Activated gamma-delta T cell (primary cell): ENCODE measurements at regions not wholly inside any gene's neighbourhood (a gene's known extent, or its start where the extent isn't known, plus 50 kb on each side); places are given as distances from the start of the nearest gene placed in this dataset.
"Not testable (repeated sequence)": the region's sequence is repeated elsewhere in the genome, so short reads cannot be mapped to it uniquely, and the experiment has no call there.

Source experiments
- DNase-seq: peaks from one replicate; lab custom pipeline; 2025; lab: John Stamatoyannopoulos, UW

DNA sequence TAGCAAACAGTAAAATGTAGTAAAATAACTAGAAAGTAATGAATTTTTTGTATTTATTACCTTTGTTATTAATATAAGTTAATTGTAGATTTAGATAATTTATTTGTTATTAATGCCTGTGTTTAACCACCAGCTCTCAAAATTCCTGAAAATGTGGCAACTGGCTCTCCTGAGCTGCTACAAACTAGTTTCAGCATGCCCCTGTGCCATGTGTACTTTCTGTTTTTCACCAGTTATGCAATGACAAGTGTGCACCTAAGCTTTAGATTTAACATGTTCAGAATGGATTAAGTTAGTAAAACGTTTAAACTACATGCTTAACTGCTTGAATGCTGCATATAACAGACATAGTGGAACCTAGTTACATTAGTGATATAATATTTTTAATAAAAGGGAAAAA, 88.1 kb downstream of the POSTN start:
- no peak for DNase-seq

DNA sequence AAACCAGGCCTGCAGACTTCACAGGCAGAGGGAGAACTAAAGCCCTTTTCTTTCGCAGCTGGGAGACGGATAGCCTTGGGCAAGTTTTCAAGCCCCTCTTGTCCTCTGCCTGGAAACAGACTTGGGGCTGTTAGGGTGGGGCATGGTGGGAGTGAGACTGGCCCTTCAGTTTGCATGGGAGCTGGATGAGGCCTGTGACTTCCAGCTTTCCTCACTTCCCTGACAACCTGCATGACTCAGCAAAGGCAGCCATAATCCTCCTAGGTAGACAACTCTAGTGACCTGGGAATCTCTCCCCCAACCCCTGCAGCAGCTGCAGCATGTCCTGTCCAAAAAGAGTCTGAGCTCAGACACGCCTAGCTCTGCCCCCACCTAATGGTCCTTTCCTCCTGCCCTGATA, 93.0 kb downstream of the POSTN start:
- DNase-seq, result no peak

DNA sequence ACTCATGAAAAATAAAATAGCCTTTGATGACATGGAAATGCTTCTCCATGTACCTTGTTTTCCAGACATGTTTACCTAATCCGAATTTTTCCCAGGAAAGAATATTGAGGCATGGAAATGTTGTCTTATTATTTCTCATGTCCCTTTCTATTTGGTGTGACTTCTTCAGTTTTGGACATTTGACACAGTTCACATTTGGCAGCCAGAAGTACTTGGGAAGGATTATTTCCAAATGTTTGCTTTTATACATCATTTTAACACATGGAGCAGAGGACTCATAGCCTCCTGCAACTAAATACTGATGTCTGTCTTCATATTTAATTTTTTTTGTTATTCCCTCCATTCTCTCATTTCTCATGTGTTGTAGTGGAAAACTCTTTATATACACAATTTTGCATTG, 94.3 kb downstream of the POSTN start:
- no peak for DNase-seq

DNA sequence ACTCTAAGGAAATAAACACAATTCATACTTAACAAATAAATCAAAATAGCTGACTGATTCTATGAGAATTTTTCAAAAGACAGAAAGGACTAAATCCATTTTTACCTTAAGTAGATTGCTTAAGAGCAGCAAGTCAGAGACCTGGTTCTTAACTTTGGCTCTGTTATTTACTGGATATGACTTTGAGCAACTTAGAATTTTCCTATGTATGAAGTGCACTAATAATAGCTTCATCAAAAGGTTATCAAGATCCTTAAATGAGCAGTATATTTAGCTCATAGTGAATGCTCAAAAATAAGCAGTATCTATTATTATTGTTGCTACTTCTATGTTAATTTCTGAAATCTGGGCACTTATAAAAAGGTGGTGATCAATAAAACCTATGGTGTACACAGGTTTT, 95.3 kb downstream of the POSTN start:
- DNase-seq, result no peak

DNA sequence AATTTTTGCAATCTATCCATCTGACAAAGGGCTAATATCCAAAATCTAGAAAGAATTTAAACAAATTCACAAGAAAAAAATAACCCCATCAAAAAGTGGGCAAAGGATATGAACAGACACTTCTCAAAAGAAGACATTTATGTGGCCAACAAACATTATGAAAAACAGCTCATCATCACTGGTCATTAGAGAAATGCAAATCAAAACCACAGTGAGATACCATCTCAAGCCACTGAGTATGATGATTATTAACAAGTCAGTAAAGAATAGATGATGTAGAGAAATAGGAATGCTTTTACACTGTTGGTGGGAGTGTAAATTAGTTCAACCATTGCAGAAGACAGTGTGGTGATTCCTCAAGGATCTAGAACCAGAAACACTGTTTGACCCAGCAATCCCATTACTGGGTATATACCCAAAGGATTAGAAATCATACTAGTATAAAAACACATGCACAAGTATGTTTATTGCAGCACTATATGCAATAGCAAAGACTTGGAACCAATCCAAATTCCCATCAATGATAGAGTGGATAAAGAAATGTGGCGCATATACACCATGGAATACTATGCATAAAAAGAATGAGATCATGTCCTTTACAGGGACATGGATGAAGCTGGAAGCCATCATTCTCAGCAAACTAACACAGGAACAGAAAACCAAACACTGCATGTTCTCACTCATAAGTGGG, 96.1 kb downstream of the POSTN start:
- DNase-seq, result not testable (repeated sequence)

DNA sequence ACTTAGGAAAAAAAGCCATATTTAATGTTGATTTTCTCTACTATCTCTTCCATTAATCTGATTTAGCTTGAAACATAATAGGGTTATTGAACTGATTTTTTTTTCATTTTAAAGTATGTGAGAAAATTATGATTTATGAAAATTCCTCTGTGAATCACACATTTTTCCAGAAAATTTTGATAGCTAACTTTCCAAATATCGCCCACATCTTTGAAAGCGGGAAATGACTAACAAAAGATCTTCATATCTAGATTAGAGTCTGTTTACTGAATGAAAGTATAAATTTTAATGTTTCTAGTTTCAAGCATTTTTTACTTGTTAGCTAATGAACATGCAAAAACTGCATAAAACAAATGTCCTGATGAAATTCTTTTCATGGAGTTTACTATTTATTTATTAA, 97.4 kb downstream of the POSTN start:
- DNase-seq, result no peak

DNA sequence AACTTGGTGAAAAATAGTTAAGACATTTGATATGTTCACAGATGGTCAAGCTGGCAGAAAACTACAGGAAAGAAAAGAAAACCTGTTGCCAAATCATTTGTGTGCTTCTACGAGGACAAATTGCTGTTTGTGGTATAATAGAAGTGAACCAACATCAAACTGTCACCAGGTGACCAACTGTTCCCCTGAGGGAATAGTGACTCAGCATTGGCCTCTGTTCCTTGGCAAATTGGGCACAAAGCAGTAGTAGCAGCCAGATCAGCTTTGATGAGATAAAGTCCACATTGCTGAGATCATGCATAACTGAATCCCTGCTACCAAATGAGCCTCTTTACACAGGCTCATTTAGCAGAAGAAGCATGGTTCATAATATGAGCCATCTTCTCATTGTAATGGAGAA, 103.5 kb downstream of the POSTN start:
- DNase-seq, result no peak

DNA sequence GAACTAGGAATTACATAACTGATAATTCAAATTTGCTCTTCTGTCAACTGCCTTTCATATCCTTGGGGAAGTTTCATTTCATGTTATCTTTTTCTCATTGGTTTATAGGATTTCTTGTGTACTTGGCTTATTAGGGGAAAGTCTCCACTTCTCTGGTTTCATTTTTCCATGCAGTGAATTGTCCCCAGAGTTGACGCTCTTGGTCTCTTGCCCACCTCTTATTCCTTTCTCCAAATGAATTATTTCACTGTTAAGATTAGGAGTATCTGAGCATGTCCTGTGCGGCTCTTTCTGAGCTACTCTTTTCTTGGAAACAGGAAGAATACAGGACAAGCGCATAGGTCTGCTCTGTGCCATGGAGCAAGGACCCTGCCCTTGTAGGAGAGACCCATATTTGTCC, 104.8 kb downstream of the POSTN start:
- no peak for DNase-seq

DNA sequence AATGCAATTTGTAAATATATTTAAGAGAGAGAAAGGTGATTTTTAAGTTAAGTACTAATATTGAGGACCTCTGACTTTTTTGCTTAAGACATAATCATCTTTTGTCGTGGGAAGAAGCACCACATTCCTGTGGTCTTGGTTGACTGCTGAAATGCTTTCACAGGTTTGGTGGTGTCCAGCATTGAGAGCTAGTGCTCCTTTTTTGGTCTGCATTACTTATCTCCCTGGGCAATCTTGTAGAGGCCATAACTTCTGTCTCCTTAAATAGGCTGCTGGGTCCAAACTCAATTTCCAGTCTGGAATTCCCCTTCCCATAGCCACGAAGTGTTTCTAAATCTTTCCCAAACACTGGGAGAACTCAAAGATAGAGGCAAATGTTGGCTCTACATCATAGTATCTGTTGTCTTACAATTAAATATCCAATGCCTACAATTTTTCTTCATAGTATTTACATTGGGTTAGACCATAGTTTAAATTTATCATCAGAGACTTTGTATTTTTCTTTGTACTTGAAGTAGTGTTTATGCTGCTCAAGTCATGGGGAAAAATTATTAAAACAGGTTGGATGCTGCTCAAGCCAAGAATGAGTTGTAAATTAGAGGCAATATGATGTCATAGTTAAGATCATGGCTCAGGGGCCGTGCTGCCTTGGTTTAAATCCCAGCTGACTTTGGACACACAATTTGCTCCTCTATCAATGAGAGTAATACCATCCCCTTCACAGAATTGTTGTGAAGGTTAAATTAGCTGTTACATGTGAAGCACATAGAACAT, 105.6 kb downstream of the POSTN start:
- no peak for DNase-seq

DNA sequence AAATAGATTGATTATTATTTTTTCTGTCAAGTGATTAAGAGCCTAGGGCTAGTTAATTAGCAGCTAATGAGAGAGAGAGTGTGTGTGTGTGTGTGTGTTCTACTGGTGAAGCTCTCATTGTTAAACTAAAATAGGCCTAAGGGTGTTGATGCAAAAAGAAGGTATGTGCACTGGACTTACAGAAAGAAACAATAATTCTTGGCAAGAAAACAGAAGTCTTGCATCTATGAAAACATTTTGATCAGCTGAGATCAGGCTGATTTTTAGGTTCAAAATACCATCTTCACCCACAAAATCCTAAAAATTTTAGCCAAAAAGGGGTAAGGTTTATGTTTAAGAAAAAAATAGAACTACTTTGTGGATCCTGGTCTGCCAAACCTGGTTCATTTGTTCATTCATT, 106.5 kb downstream of the POSTN start:
- DNase-seq, result no peak

DNA sequence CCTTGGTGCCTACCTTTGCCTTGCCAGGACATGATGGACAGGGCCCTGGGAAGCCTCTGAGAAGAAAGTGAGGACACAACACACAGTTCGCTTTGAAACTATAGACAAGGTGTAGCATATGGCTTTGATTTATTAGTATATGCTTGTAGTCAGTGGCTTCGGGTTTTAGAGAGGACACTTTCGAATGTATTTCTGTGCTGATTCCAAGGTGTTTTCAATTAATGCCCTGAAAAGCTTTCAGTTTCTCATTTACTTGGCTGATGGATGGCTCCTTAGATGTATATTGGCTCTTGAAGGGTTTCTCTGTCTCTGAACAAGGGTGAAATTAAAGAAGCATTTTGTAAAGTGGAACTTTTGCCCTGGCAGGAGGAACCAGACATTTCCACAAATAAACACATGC, 106.9 kb downstream of the POSTN start:
- DNase-seq, result no peak

DNA sequence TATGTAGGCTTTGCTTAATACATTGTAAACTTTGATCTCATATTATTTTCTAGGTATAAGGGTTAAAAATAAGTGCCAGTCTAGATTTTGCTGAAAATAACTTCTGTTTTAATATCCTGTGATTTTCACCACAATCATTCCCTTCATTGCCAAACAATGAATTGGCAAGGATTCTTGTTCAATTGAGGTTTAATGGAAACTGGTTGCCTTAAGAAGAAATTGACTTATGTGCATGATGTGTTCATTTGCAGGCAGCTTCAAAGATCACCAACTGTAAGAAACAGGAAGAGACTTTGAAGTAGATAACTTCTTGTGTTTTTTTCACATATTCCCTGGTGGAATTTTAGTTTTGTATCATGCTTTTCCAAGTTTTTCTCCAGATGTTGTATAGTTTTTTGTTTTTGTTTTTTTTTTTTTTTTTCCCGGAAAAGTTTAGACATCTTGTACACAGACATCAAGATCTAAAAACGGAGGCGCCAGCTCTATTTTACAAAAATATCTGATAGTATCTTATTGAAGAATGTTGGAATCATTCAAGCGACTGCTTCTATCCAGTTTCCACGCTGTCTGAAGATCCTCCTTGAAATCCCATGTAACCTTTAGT, 108.3 kb downstream of the POSTN start:
- DNase-seq, result no peak

DNA sequence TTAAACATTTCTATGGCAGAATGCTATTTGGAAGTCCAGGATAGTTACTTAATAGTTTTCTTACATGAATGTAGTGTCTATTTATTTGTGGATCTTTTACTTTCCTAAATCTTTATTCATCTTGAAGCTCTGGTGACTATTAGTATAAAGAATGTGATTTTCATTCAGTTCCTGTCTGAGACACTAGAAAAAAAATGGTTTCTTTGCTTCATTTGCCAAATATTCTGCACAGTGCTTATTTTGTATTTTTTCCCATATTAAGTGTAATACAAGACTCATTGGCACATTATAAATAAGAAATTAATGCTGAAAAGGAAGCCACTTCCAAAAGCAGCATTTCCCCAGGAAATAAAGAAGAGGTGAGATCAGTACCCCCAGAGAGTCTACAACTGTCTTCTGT, 109.8 kb downstream of the POSTN start:
- no peak for DNase-seq

DNA sequence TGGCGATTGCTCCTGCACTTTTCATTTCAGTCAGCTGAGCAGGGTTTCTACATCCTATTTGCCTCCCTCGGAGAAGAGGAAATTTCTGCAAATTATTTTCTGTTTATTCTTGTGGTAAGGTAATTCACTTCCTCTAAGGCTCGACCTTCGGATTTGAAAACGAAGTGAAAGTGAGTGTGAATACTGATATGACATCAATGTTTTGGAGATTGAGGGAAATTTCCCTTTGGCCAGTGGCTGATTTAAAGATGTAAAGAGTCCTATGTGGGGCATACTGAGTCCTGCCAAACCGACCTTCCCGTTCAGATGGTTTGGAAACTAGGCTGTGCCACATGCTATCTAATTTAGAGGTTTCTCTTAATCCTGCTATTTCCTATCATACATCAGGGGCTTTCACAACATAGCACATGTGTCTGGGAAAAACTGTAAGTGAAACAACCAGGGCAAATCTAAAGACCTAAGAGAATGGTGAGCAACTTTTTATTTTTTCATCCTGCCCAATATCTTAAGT, 112.3 kb downstream of the POSTN start:
- no peak for DNase-seq

DNA sequence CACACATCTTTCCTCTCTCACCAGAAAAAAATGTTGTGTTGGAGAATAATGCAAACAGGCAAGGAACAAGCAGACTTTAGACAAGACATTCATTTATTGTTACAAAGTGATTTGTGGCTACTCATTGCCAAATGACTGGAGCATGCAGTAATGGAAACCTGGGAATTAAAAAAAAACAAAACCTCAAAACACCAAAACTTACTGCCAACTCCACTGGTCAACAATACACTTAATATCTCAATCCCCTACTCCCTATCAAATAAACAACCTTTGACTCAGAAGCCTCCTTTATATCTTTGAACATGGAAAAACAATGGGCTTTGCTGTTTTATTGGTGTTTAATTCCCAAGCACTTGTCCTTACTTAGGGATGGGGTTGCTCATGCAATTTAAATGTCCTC, 112.8 kb downstream of the POSTN start:
- no peak for DNase-seq

DNA sequence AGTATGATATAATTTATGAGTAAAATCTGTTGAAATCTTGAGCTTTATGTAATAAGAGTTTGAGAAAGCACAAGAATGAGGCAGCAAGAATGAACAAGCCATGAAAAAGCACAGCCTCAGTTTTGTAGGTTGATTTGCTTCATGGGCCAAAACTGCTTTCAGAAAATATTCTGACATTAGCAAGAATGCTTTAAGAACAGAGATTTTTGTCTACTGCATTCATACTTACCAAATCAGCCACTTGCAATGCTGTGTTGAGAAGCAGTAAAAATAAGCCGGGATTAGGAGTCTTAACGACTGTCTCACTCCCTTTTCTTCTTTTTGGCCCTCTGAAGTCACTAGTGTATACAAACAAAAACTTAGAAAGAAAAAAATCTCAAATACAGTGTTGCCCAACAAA, 114.5 kb downstream of the POSTN start:
- DNase-seq, result no peak

DNA sequence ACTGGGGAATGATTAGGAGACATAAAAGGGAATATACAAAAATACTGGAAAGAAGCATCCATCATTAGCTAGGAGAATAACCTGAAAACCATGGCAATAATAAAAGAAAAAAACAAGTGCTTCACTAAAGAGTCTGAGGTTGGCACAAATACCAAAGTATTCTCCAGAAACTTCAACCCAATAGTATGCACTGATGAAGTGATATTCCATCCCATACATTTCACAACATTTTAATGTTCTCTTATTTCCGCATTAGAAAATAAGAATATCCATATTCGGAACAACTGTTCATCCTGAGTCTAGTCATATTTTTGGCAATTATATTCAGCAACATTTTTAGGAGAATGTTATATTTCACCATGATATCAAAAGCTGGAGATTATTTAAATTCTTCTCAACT, 116.2 kb downstream of the POSTN start:
- DNase-seq, result no peak

DNA sequence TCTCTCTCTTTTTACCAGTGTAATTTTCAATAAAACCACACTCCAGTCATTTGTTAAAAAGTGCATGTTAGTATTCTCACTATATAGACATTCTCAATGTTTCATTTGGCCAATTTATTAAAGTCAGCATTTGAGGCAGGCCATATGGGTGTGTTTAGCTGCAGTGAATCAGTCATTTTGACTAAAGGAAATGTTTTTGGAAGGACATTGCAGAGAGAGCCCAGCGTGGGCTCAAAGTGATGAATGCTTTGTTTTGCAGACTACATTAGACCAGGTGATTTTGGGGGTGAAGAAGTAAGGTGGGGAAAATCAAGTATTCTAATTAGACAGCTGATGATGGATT, 116.7 kb downstream of the POSTN start:
- DNase-seq, result no peak

DNA sequence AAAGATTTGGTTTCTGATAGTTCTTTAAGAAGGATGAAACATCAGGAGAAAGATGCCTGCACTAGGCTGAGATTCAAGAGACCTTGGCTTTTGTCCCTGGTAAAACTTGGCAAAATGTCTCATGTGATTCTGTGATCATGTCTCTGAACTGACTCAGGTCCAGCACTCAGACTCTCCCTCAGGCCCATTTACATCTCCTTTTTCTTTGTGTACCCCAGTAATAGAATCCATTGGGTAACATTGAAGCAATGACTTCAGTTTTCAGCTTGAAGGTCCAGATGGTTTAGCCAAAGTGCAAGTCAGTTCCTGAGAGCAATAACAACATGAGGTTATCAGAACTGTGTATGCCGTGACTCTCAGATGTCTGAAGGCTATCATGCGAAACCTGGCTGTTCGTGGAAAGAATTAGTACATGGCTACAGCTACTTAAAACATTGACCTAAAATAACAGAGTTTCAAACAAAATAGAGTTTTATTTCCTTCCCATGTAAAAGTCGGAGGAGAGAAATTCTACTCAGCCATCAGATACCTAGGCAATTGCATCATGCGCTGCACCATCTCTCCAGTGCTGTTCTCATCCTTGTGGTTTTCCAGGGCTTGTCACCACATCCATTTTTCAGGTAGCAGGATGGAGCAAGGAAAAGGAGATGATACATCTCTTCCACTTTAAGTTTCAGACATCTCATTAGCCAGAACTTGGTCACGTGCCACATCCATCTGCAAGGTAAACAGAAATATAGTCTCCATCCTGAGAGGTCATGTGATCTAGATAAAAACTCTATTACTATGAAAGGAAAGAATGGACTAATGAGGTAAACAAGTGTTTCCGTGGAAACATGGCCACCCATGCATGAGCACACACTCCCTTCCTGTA, 117.3 kb downstream of the POSTN start:
- no peak for DNase-seq

DNA sequence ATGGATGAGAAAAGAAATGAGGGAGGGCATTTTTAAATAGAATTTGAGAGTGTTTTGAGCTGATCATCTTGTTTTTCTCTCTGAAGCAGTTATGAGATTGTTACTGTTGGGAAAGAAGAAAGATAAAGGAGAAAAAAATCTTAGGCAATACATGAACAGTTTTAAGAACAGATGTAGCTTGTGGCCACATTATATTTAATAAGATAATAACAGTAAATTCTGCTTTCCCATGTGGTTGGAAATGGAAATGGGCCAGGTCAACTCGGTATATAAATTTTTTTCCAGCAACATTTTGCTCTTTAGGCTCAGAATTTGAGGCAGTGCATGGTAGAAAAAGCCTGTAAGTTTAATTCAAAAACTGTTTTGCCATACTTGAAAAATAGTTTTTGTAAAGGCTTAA, 118.7 kb downstream of the POSTN start:
- DNase-seq, result no peak

DNA sequence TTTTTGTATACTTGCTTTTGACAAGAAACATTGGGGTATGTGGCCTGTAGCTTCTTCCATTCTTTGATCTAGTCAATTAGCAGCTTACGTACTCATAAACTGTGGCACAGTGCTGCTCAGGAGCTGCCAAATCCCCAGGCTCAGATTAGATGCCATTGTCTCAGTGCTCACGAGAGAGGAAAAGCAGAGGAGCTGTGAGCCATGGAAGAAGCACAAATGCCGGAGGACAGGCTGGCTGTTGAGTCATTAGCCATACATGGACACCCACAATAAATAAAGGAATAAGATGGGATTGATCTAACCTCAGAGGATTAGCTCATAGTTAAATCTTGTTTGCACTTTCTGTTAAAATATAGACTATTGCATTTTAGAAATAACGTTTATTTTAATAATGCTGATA, 121.7 kb downstream of the POSTN start:
- no peak for DNase-seq

DNA sequence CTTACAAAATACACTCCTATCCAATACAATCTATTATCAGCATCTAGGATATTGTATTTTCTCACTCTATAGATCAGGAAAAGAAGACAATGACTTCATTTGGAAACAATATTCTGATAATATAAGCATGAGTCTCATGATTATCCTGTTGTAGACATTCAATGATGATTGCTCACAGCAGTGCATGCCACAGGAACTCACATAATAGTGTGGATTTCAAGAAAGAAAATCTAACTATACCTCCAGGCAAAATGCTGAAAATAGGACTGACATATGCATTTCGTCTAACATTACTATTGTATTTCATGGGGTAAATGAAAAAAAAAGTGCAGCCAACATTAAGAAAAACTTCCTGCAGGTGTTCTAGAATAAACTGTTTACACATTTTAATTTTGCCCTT, 122.6 kb downstream of the POSTN start:
- DNase-seq, result no peak
